Glutamatergic neuron (in vitro differentiated cells): ENCODE measurements at regions not wholly inside any gene's neighbourhood (a gene's known extent, or its start where the extent isn't known, plus 50 kb on each side); places are given as distances from the start of the nearest gene placed in this dataset.

ENCODE experiments used
- DNase-seq: peaks from one replicate; pipeline ENCODE4 v3.0.0; 2022
- H3K27ac Mint-ChIP-seq: one replicate; pipeline ENCODE4 v1.8.0; 2020; ENCODE audit warnings: mild to moderate bottlenecking, mixed read lengths, inconsistent platforms; ENCODE audit not compliant: unreplicated experiment
- H3K27me3 Mint-ChIP-seq: one replicate; pipeline ENCODE4 v1.8.0; 2020; ENCODE audit warnings: mild to moderate bottlenecking, moderate library complexity, mixed read lengths, inconsistent platforms; ENCODE audit not compliant: unreplicated experiment
- H3K36me3 Mint-ChIP-seq: one replicate; pipeline ENCODE4 v1.8.0; 2020; ENCODE audit warnings: mild to moderate bottlenecking, mixed read lengths, inconsistent platforms; ENCODE audit not compliant: unreplicated experiment
- H3K4me1 Mint-ChIP-seq: one replicate; pipeline ENCODE4 v1.8.0; 2020; ENCODE audit warnings: mild to moderate bottlenecking, low read depth, mixed read lengths, inconsistent platforms; ENCODE audit not compliant: unreplicated experiment
- H3K4me3 Mint-ChIP-seq: one replicate; pipeline ENCODE4 v1.8.0; 2020; ENCODE audit warnings: mild to moderate bottlenecking, mixed read lengths, inconsistent platforms; ENCODE audit not compliant: unreplicated experiment
- H3K9me3 Mint-ChIP-seq: one replicate; pipeline ENCODE4 v1.8.0; 2020; ENCODE audit warnings: mild to moderate bottlenecking, moderate library complexity, mixed read lengths, inconsistent platforms; ENCODE audit not compliant: unreplicated experiment
- CTCF ChIP-seq: fragments of 200-600 bp; sonication (generic); IDR thresholded peaks from one replicate; pipeline ENCODE4 v1.5.0; 2021; ENCODE audit not compliant: partially characterized antibody, unreplicated experiment

GRCh38 chr4:32564626-32565025 lies 1844.5 kb downstream of the PCDH7 start:
- Mint-ChIP-seq H3K27me3 (no peaks in the 10 kb centered on the region), H3K27ac (no peak overlapping the region), H3K4me1 (peaks cover 4% of the 10 kb centered on the region), H3K9me3 (no peaks in the 10 kb centered on the region), H3K4me3 (no peak overlapping the region), H3K36me3 (no peaks in the 10 kb centered on the region)
- TF ChIP-seq CTCF = no peak
- DNase-seq = no peak

- H3K4me3 Mint-ChIP-seq = no peak overlapping the region
- no peaks in the 10 kb centered on the region for H3K9me3 Mint-ChIP-seq
- no peaks in the 10 kb centered on the region for H3K27me3 Mint-ChIP-seq
- no peaks in the 10 kb centered on the region for H3K36me3 Mint-ChIP-seq
- no peak for DNase-seq
- no peak for TF ChIP-seq CTCF
- H3K4me1 Mint-ChIP-seq = no peaks in the 10 kb centered on the region
- H3K27ac Mint-ChIP-seq = no peak overlapping the region
These were observed 1849.7 kb downstream of the PCDH7 start for GRCh38 chr4:32569861-32570260.

GRCh38 chr4:32572366-32572765 lies 1852.2 kb downstream of the PCDH7 start:
- DNase-seq = no peak
- H3K4me3 Mint-ChIP-seq = no peak overlapping the region
- H3K36me3 Mint-ChIP-seq = no peaks in the 10 kb centered on the region
- H3K27ac Mint-ChIP-seq = no peak overlapping the region
- no peak for TF ChIP-seq CTCF
- no peaks in the 10 kb centered on the region for H3K9me3 Mint-ChIP-seq
- H3K27me3 Mint-ChIP-seq = no peaks in the 10 kb centered on the region
- no peaks in the 10 kb centered on the region for H3K4me1 Mint-ChIP-seq

GRCh38 chr4:32574803-32575202 lies 1854.6 kb downstream of the PCDH7 start:
- TF ChIP-seq CTCF = no peak
- no peaks in the 10 kb centered on the region for H3K36me3 Mint-ChIP-seq
- no peaks in the 10 kb centered on the region for H3K9me3 Mint-ChIP-seq
- H3K27ac Mint-ChIP-seq = no peak overlapping the region
- no peak for DNase-seq
- no peaks in the 10 kb centered on the region for H3K4me1 Mint-ChIP-seq
- no peaks in the 10 kb centered on the region for H3K27me3 Mint-ChIP-seq
- H3K4me3 Mint-ChIP-seq = no peak overlapping the region

GRCh38 chr4:32589097-32589496 lies 1868.9 kb downstream of the PCDH7 start:
- Mint-ChIP-seq H3K4me1 (no peaks in the 10 kb centered on the region), H3K9me3 (no peaks in the 10 kb centered on the region), H3K4me3 (no peak overlapping the region), H3K27me3 (no peaks in the 10 kb centered on the region), H3K27ac (no peak overlapping the region), H3K36me3 (no peaks in the 10 kb centered on the region)
- no peak for DNase-seq
- TF ChIP-seq CTCF = no peak
